ENCODE measurements at regions not wholly inside any gene's neighbourhood (a gene's known extent, or its start where the extent isn't known, plus 50 kb on each side); places are given as distances from the start of the nearest gene placed in this dataset.
A peak's percentile ranks its signal among the peaks of the same experiment; 100 is the strongest.

DNA sequence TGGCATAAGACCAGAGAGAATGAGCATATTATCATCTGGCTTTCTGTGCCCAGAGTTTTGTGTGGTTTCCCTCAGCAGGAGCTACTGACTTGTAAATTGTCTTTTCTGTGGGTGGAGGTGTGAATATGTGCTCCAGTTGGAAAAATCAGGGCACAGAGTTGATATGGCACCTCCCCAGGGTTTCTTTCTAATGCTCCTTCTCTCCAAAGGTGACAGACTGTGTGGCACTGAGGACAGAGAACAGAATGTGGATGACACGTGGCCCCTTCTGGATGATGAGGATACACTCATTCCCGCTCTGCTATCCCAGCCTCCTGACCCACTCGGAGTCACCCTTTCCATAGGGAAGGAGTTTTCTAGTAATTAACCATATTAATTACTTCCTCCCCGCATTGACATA lies 221.0 kb downstream of the ICE1 start:
- Histone ChIP-seq H3K9me3 (no peaks in the 10 kb centered on the region), H3K27me3 (no peaks in the 10 kb centered on the region), H3K36me3 (no peaks in the 10 kb centered on the region), H3K4me1 (peaks cover 9 to 10% of the 10 kb centered on the region in 2 donors), H3K27ac (no peak overlapping the region), H3K4me3 (replicated peaks in 1 of 3) (no peak overlapping the region)
- WGBS, 2 donors: 85 to 93% methylated on average over 4 of the region's 4 CpGs
- TF ChIP-seq CTCF (IDR thresholded peaks at IDR 0.05): no peak
- intact Hi-C loops (cut with DNase I): no loop called here
- no peak for DNase-seq

GRCh38 chr5:5638211-5638610 lies 215.7 kb downstream of the ICE1 start:
- peak; percentile 51 to 70 for DNase-seq
- WGBS, 2 donors: 24 to 27% methylated on average over 4 of the region's 4 CpGs
- Histone ChIP-seq H3K27ac (peak overlapping the region; percentile 76 to 94 (median 88)), H3K36me3 (no peaks in the 10 kb centered on the region), H3K9me3 (no peaks in the 10 kb centered on the region), H3K4me1 (peaks cover 25 to 31% of the 10 kb centered on the region in 2 donors), H3K4me3 (replicated peaks in 1 of 3) (no peak overlapping the region), H3K27me3 (no peaks in the 10 kb centered on the region)
- intact Hi-C loops (cut with DNase I): no loop called here
- TF ChIP-seq POLR2A (IDR thresholded peaks at IDR 0.05) (no peak), CTCF (IDR thresholded peaks at IDR 0.05) (no peak)

DNA sequence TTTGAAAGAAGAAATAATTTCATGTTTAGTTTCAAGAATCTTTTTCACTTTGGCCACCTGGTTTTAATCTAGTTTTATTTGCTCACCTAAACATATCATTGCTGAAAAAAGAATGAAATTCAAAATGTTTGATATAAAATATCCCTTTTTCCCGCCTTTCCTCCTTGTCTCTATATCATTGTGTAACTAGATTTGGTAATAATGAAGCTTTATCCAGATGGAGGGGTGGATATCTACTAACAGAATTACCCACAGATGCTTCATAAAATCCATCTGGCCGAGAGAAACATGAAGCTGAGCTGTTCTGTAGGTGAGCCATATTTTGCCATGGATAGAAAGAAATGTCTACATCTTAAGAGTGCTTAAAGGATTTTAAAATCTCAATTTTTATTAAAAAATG lies 214.7 kb downstream of the ICE1 start:
- TF ChIP-seq CTCF (IDR thresholded peaks at IDR 0.05) (no peak), POLR2A (IDR thresholded peaks at IDR 0.05) (no peak)
- Histone ChIP-seq H3K4me1 (peaks cover 25 to 31% of the 10 kb centered on the region in 2 donors), H3K9me3 (no peaks in the 10 kb centered on the region), H3K36me3 (no peaks in the 10 kb centered on the region), H3K4me3 (replicated peaks in 1 of 3) (no peak overlapping the region), H3K27me3 (no peaks in the 10 kb centered on the region), H3K27ac (peak overlapping the region; percentile 76 to 94 (median 88))
- 43 to 49% methylated on average over 2 of the region's 2 CpGs for WGBS, 2 donors
- DNase-seq: no peak
- intact Hi-C loops (cut with DNase I): no loop called here

DNA sequence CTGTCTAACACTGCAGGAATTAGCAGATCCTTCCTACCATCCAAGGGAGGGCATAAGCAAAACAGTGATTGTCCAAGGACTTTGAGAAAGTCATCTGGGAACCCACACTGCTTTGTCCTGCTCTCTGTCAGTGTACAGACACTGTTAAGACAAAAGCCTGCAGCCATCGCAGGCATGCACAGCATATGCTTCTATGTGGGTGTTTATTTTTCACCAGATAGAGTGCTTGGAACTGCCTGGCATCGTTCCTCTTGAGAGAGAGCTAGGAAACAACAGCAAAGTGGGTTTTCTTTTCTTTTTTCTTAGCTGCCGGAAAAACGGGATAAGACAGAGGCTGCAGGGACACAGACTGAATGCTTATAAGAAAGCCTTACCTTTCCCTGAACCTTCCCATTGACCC lies 212.3 kb downstream of the ICE1 start:
- H3K9me3 ChIP-seq: no peaks in the 10 kb centered on the region
- no peak for TF ChIP-seq CTCF (IDR thresholded peaks at IDR 0.05)
- TF ChIP-seq POLR2A (IDR thresholded peaks at IDR 0.05): no peak
- peaks cover 25 to 31% of the 10 kb centered on the region in 2 donors for H3K4me1 ChIP-seq
- intact Hi-C loops (cut with DNase I): no loop called here
- H3K27ac ChIP-seq: no peak overlapping the region
- H3K4me3 ChIP-seq (replicated peaks in 1 of 3): no peak overlapping the region
- WGBS, 2 donors: 21 to 26% methylated on average over 4 of the region's 4 CpGs
- DNase-seq: peak; percentile 28 to 58
- no peaks in the 10 kb centered on the region for H3K36me3 ChIP-seq
- H3K27me3 ChIP-seq: no peaks in the 10 kb centered on the region

DNA sequence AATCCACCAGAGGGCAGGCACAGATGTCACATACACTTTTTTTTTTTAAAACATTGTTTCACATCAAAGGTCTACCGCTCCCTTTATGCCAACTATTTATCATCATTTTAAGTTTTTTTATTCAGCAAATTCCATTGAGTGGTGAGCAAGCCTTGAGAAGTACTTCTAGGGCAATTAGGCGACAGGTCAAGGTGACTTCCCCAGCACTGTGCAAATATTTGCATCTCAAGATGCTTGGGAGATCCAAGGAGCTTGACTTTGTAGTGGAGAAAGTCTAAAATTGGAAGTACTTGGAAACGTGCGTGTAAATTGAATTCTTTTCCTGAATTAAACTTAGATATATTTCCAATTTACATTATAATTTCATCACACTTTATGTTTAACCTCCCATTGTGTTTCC lies 211.1 kb downstream of the ICE1 start:
- no peak overlapping the region for H3K27ac ChIP-seq
- no peaks in the 10 kb centered on the region for H3K9me3 ChIP-seq
- no peak for DNase-seq
- H3K36me3 ChIP-seq: no peaks in the 10 kb centered on the region
- H3K27me3 ChIP-seq: no peaks in the 10 kb centered on the region
- WGBS, 2 donors: 71 to 73% methylated on average over 4 of the region's 4 CpGs
- peaks cover 16 to 22% of the 10 kb centered on the region in 2 donors for H3K4me1 ChIP-seq
- intact Hi-C loops (cut with DNase I): no loop called here
- TF ChIP-seq CTCF (IDR thresholded peaks at IDR 0.05) (no peak), POLR2A (IDR thresholded peaks at IDR 0.05) (no peak)
- no peak overlapping the region for H3K4me3 ChIP-seq (replicated peaks in 1 of 3)

Data from thyroid gland (tissue), 4 donors.